HG03439 (cell line): ENCODE measurements at regions not wholly inside any gene's neighbourhood (a gene's known extent, or its start where the extent isn't known, plus 50 kb on each side); places are given as distances from the start of the nearest gene placed in this dataset.
"Not testable (repeated sequence)": the region's sequence is repeated elsewhere in the genome, so short reads cannot be mapped to it uniquely, and the experiment has no call there.

Experiments used
- ATAC-seq: cut with Tn5 transposase; IDR thresholded peaks from one replicate; pipeline ENCODE4 v1.9.1; 2021; ENCODE audit warnings: mild to moderate bottlenecking, moderate library complexity; ENCODE audit not compliant: unreplicated experiment

DNA sequence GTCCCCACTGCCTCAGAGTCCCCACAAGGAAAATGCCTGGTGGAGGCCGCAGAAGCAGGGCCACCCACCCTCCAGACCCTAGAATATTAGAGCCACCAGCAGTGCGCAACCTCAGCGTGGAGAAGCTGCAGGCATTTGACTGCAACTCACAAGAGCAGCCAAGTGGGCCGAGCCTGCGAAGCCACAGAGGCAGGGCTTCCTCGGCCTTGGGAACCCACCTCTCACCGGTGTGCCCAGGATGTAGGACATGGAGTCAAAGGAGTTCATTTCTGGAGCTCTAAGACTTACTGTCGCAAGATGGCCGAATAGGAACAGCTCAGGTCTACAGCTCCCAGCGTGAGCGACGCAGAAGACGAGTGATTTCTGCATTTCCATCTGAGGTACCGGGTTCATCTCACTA lies 397.9 kb upstream of the PIK3R1 start:
- no peak for ATAC-seq

DNA sequence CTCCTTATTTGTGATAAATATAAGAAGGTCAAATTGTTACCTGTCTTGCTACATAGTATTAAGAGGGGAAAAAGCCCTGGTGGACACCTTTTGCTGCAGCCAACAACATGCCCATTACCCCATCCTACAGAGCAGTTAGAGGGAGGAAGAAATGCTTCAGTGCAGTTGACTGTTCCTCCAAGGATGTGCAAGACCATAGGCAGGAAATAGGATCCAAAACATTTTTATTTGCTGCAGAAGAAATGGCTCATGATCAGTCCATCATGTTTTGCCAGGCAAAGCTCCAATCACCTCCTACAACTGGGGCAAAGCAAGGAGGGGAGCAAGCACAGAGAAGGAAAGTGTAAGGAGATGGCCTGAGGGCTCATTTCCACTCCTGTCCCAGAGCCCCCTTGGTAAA lies 399.1 kb upstream of the PIK3R1 start:
- ATAC-seq: no peak

DNA sequence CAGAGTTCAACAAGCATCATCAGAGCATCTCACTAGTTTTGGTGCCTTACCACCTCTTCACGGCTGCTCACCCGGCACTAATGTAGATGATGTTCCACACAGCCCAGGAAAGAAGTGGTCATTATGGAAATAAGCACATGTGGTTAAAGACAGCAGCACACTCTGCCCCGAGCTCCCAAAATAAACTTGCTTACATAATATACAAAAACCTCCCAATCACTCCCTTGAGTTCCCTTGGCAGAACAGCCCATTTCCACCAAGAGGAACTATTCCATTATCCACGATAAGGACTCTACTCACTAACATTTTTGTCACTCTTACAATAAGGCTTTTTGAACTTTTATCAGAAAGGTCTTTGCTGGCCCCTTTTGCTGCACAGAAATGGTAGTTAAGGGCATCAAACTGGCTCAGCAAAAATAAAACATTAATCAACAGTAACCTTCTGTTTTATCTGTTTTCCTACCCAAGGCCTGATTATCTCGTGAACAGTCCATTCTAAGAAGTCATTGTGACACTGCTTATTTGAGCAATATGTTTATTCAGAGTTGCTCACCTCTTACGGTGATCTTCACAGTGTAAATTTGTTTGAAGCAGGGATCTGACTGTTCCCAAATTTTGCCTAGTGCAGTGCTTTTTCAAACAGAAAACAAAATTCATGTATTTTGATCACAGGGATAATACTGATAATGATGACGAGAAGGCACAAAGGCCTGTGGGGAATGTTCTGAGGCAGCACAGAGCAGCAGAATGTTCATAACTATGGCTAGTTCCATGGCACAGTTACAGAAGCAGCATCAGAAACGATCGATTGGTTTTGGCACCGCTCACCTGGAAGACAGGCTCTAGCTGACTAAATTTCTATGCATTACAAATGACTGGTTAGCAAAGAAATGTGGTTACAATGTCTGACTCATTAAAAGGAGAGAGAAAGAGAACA lies 399.8 kb upstream of the PIK3R1 start:
- no peak for ATAC-seq

DNA sequence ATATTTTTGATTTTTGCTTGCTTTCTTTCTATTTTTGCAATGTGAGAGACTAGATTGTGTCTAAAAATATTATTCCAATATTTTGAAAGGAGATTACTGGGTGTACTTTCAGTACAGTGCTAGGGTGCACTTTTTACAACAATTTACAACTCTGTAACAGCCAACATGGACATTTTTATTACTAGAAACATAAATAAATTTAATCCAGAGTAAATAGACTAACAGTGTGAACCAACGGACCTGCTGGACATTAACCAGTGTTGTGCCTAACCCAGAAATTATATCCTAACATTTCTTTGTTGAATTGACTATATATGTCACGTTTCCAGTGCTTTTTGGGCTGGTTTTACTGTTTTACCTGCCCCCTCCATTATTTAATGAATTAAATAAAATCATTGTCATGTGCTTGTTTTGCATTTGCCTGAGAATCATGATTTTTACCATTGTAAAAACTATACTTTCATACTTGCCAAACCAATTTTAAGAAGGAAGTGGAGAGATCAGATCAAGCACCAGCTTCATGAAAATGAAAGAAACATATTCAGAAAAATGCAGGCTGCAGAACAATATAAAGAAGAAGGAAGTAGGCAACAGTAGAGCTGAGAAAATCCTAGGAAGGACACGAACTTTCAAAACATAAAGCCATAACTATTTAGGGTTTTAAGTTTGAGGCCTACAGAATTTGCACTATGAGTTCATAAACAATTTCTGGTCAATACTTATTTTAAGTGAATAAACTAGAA lies 400.8 kb upstream of the PIK3R1 start:
- ATAC-seq: no peak

DNA sequence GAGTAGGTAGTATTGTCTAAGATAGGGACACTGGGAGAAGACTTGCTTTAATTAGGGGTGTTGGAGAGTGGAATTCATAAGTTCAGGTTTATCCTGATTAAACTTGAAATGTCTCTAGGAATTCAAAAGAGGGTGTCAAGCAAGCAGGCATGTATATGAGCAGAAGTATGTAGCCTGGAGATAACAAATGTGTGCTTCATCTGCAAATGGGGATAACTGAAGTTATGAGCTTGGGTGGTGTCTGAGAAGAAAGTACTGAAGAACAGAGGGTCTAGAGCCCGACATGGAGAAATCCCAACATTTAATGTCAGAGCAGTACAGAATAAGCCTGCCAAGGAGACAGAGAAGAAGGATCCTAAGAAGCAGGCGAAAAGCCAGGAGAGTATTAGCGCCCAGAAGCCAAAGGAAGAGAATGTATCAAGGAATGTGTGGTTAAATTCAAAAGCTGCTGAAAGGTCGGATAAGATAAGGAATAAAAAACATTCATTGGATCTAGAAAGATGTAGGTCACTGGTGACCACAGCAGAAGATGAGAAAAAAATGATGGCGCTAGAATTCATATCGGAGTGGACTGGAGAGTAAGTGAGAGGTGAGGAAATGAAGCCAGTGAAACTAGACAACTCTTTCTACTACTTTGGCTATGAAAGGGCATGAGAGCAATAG lies 401.5 kb upstream of the PIK3R1 start:
- no peak for ATAC-seq

GRCh38 chr5:67809589-67809988 lies 406.0 kb upstream of the PIK3R1 start:
- no peak for ATAC-seq

GRCh38 chr5:67808340-67808739 lies 407.2 kb upstream of the PIK3R1 start:
- ATAC-seq: no peak

GRCh38 chr5:67807439-67807888 lies 408.1 kb upstream of the PIK3R1 start:
- ATAC-seq: no peak

DNA sequence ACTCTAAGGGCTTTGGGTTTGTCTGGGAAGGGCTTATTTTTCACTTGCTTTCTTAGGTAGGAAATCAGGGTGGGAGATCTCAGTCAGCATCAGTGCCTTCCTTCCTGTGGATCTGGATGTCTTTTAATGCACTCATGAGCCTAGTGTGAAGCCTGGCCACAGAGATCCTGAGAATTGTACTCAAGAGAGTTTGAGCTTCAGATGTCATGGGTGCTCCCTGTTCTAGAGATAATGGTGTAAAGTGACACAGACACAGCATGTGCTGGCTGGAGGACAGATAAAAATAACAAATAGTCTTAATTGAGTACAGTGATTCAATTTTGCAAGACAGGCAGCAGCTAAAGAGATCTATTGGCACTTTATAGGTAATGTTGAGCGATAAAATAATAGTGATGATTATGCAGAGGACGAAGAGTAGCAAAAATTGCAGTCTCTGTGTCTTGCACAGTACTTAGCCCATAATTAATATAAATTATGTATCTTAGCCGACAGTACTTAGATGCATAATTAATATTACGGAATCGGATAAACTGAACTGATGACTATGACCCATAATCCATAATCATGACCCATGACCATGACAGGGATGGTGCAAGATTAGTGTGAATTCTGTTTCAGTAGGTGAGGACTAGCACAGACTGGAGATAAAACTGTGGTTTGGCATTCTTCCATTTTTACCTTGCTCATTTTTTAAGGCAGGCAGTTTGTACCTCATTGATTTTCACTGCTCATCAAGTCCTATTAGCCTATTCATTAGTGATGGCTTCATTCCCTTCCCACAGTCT lies 408.7 kb upstream of the PIK3R1 start:
- ATAC-seq: no peak

DNA sequence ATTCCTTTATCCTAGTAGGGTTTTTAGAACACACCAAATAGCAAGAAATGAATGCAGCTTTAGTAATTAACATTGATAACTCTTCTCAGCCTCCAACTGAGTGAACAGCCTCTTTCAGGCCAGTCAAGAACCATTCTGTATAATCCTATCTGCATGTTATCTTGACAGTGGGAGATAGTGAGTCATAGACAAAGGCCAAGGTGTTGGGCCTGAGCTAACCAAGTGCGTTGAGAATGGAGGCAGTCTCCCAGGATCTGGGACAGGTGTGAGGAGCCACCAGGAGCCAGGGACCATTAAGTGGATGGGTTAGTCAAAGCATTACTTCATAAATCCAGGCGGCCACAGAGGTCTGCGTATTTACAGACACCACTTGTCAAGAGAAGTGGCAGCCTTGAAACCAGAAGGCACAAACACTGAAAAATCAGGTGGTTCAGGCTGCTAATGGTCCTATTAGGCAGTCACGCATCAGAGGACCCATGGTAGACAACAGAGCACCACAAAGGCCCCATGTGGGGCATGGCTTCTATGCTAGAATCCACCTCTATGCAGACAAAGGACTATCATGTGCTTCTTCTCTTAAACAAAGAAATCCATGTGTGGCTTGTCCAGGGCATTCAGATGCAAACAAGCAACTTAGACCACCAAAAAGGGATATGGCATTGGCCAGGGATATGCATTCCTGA lies 409.7 kb upstream of the PIK3R1 start:
- ATAC-seq: no peak

GRCh38 chr5:67802766-67803165 lies 412.8 kb upstream of the PIK3R1 start:
- no peak for ATAC-seq

DNA sequence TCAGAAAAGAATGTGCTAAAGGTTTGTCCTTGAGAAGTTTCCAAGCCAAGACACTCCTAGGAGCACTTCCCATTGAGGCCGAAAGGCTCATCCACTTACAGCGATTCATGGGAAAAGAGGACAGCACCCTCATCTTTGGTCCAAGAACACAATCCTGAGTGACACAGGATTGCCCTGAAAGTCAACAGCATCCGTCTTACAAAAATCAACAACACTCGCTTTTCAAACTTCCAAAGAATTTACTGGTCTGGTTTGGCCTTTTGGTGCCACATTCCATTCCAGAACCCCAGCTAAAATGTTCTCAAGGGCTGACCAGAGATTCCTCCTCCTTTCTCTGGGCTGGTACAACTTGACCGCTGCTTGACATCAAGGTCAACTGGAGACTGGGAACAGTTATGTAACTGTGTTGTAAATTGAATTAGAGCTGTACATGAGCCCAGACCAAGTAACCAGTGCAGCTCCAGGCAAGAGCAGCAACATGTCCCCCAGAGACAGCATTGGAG lies 415.8 kb upstream of the PIK3R1 start:
- ATAC-seq: no peak

DNA sequence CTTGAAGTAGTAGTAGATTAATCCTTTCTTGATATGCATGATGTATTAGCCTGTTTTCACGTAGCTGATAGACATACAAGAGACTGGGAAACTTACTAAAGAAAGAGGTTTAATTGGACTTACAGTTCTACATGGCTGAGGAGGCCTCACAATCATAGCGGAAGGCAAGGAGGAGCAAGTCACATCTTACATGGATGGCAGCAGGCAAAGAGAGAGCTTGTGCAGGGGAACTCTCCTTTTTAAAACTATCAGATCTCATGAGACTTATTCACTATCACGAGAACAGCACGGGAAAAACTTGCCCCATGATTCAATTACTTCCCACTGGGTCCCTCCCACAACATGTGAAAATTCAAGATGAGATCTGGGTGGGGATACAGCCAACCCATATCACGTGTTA lies 417.1 kb upstream of the PIK3R1 start:
- ATAC-seq: not testable (repeated sequence)

GRCh38 chr5:67795781-67796477 lies 419.6 kb upstream of the PIK3R1 start:
- no peak for ATAC-seq

GRCh38 chr5:67793966-67794365 lies 421.6 kb upstream of the PIK3R1 start:
- ATAC-seq: no peak

GRCh38 chr5:67793418-67793817 lies 422.1 kb upstream of the PIK3R1 start:
- ATAC-seq: no peak

DNA sequence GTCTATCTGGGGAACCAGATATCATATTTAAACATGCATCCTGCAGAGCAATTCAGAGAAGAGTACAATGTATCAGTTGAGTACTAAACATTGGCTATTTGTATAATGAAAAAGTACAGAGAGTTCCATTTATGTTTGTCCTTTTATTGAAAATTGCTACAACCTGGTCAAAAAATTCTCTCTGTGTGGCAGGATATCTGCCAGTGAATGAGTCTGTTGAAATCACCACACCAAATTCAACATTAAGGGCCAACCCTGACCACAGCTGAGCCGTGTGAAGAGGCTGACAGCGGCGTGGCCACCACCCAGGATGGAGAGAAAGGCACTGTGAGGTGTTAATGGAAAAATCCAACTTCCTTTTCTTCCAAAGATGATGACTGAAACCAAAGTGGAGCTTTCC lies 422.7 kb upstream of the PIK3R1 start:
- no peak for ATAC-seq

GRCh38 chr5:67790390-67790789 lies 425.2 kb upstream of the PIK3R1 start:
- no peak for ATAC-seq

- not testable (repeated sequence) for ATAC-seq
These were observed 435.5 kb upstream of the PIK3R1 start for GRCh38 chr5:67779893-67780623.
